ENCODE measurements at regions not wholly inside any gene's neighbourhood (a gene's known extent, or its start where the extent isn't known, plus 50 kb on each side); places are given as distances from the start of the nearest gene placed in this dataset.

GRCh38 chr6:126156973-126157372 lies 170.6 kb downstream of the TRMT11 start:
- 80% methylated on average over 1 of the region's 1 CpG for WGBS
- no peak for DNase-seq (ENCODE audit: low spot score)
- Histone ChIP-seq H3K4me1 (ENCODE audit: control insufficient read depth in 4 of 4, insufficient read depth in 4 of 4, low read length in 3 of 4) (no peaks in the 10 kb centered on the region), H3K27me3 (ENCODE audit: control insufficient read depth in 4 of 4, insufficient read depth in 4 of 4, low read length in 3 of 4) (no peaks in the 10 kb centered on the region), H3K4me3 (ENCODE audit: low read depth in 1 of 3, low read length in 3 of 3) (no peak overlapping the region), H3K27ac (ENCODE audit: low read depth in 1 of 2, low read length in 2 of 2) (no peak overlapping the region), H3K9ac (ENCODE audit: low read depth in 1 of 2, low read length in 2 of 2) (no peak overlapping the region), H3K9me3 (ENCODE audit: control insufficient read depth in 4 of 4, low read length in 3 of 4) (no peaks in the 10 kb centered on the region), H3K36me3 (ENCODE audit: control insufficient read depth in 4 of 4, insufficient read depth in 3 of 4, low read depth in 1 of 4, low read length in 3 of 4) (no peaks in the 10 kb centered on the region)
- no peak for TF ChIP-seq RXRA (IDR thresholded peaks at IDR 0.05)
- no peak for TF ChIP-seq TAF1 (conservative IDR thresholded peaks at IDR 0.05)
- no peak for TF ChIP-seq CTCF (IDR thresholded peaks at IDR 0.05; ENCODE audit: low read depth, low read length, missing input control)
- no peak for TF ChIP-seq ATF3 (IDR thresholded peaks at IDR 0.05)
- TF ChIP-seq EGR1 (IDR thresholded peaks at IDR 0.05; ENCODE audit: low read depth in 2 of 2) = no peak
- no peak for TF ChIP-seq HNF4A (conservative IDR thresholded peaks at IDR 0.05)
- TF ChIP-seq FOXA2 (IDR thresholded peaks at IDR 0.05) = no peak
- no peak for TF ChIP-seq ZBTB33 (IDR thresholded peaks at IDR 0.05)
- no peak for TF ChIP-seq FOXA1 (IDR thresholded peaks at IDR 0.05)
- no peak for TF ChIP-seq GABPA (IDR thresholded peaks at IDR 0.05 in 1 of 2, conservative IDR thresholded peaks at IDR 0.05 in 1 of 2)
- no peak for TF ChIP-seq YY1 (IDR thresholded peaks at IDR 0.05)
- TF ChIP-seq MAX (IDR thresholded peaks at IDR 0.05) = no peak
- no peak for TF ChIP-seq RAD21 (IDR thresholded peaks at IDR 0.05)

GRCh38 chr6:126167726-126168125 lies 172.2 kb upstream of the CENPW start:
- Histone ChIP-seq H3K27me3 (ENCODE audit: control insufficient read depth in 4 of 4, insufficient read depth in 4 of 4, low read length in 3 of 4) (no peaks in the 10 kb centered on the region), H3K27ac (ENCODE audit: low read depth in 1 of 2, low read length in 2 of 2) (no peak overlapping the region), H3K9me3 (ENCODE audit: control insufficient read depth in 4 of 4, low read length in 3 of 4) (no peaks in the 10 kb centered on the region), H3K9ac (ENCODE audit: low read depth in 1 of 2, low read length in 2 of 2) (no peak overlapping the region), H3K4me3 (ENCODE audit: low read depth in 1 of 3, low read length in 3 of 3) (no peak overlapping the region), H3K4me1 (ENCODE audit: control insufficient read depth in 4 of 4, insufficient read depth in 4 of 4, low read length in 3 of 4) (no peaks in the 10 kb centered on the region), H3K36me3 (ENCODE audit: control insufficient read depth in 4 of 4, insufficient read depth in 3 of 4, low read depth in 1 of 4, low read length in 3 of 4) (no peaks in the 10 kb centered on the region)
- TF ChIP-seq GABPA (IDR thresholded peaks at IDR 0.05 in 1 of 2, conservative IDR thresholded peaks at IDR 0.05 in 1 of 2) (no peak), RAD21 (IDR thresholded peaks at IDR 0.05) (no peak), ZBTB33 (IDR thresholded peaks at IDR 0.05) (no peak), HNF4G (IDR thresholded peaks at IDR 0.05) (no peak)
- 85% methylated on average over 2 of the region's 2 CpGs for WGBS
- DNase-seq (ENCODE audit: low spot score) = no peak
